ENCODE measurements at regions not wholly inside any gene's neighbourhood (a gene's known extent, or its start where the extent isn't known, plus 50 kb on each side); places are given as distances from the start of the nearest gene placed in this dataset.

DNA sequence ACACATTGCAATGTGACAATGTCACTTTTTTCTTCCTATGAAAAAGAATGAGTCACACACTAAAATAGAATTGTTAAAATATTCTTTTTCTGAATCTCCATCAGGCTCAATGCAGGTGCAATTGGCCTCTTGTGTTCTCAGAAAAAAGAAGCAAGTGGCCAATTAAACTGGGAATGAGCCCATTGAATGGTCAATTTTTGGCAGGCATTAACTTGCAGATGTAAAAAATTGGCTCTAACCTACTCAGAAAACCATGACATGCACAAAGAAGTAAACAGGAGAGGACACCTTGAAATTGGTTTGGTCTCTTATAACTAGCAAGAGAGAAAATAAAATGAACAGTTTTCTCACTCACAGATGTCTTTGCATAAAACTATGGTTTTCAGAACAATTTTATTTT lies 820.8 kb downstream of the TBL1XR1 start:
- FAIRE-seq = no peak
- no peaks in the 10 kb centered on the region for H3K36me3 ChIP-seq (ENCODE audit: control insufficient read depth, insufficient read depth, low read length)
- DNase-seq (ENCODE audit: low read depth) = no peak
- H3K4me3 ChIP-seq (ENCODE audit: low read depth, low read length) = no peak overlapping the region
- TF ChIP-seq, protein P1, sequence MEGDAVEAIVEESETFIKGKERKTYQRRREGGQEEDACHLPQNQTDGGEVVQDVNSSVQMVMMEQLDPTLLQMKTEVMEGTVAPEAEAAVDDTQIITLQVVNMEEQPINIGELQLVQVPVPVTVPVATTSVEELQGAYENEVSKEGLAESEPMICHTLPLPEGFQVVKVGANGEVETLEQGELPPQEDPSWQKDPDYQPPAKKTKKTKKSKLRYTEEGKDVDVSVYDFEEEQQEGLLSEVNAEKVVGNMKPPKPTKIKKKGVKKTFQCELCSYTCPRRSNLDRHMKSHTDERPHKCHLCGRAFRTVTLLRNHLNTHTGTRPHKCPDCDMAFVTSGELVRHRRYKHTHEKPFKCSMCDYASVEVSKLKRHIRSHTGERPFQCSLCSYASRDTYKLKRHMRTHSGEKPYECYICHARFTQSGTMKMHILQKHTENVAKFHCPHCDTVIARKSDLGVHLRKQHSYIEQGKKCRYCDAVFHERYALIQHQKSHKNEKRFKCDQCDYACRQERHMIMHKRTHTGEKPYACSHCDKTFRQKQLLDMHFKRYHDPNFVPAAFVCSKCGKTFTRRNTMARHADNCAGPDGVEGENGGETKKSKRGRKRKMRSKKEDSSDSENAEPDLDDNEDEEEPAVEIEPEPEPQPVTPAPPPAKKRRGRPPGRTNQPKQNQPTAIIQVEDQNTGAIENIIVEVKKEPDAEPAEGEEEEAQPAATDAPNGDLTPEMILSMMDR (IDR thresholded peaks at IDR 0.05; ENCODE audit: insufficient read depth, low read length, severe bottlenecking) = no peak
- H3K27me3 ChIP-seq (ENCODE audit: control insufficient read depth, insufficient read depth, low read length) = no peaks in the 10 kb centered on the region

DNA sequence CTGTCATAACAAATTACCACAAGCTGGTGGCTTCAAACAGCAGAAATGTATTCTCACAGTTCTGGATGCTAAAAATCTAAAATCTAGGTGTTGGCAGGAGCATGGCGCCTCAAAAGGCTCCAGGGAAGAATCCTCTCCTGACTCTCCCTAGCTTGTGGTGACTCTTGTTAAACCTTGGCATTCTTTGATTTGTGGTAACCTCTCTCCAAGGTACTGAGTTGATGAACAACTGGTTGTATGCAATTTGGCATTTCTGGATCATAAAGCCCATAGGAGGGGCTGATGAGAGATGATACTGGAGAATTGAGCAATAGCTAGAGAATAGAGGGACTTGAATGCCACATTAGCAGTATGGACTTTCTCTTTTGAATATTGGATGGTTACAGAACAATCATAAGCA lies 821.8 kb downstream of the TBL1XR1 start:
- H3K4me3 ChIP-seq (ENCODE audit: low read depth, low read length) = no peak overlapping the region
- TF ChIP-seq, protein P1 (IDR thresholded peaks at IDR 0.05; ENCODE audit: insufficient read depth, low read length, severe bottlenecking) = no peak
- no peaks in the 10 kb centered on the region for H3K27me3 ChIP-seq (ENCODE audit: control insufficient read depth, insufficient read depth, low read length)
- H3K36me3 ChIP-seq (ENCODE audit: control insufficient read depth, insufficient read depth, low read length) = no peaks in the 10 kb centered on the region
- FAIRE-seq (no peak), DNase-seq (ENCODE audit: low read depth) (no peak)

DNA sequence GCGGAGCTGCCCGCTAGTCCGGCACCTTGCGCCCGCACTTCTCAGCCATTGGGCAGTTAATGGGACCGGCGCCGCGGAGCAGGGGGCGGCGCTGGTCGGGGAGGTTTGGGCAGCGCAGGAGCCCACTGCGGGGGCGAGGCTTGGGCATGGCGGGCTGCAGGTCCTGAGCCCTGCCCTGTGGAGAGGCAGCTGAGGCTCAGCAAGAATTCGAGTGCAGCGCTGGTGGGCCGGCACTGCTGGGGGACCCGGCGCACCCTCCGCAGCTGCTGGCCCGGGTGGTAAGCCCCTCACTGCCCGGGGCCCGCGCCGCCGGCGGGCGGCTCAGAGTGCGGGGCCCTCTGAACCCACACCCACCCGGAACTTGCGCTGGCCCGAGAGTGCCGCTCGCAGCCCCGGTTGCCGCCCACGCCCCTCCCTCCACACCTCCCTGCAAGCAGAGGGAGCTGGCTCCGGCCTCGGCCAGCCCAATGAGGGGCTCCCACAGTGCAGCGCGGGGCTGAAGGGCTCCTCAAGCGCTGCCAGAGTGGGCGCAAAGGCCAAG lies 835.0 kb downstream of the TBL1XR1 start:
- Histone ChIP-seq H3K27me3 (ENCODE audit: control insufficient read depth, insufficient read depth, low read length) (no peaks in the 10 kb centered on the region), H3K4me3 (ENCODE audit: low read depth, low read length) (no peak overlapping the region), H3K36me3 (ENCODE audit: control insufficient read depth, insufficient read depth, low read length) (no peaks in the 10 kb centered on the region)
- DNase-seq (ENCODE audit: low read depth) (no peak), FAIRE-seq (no peak)
- TF ChIP-seq, protein P1 (IDR thresholded peaks at IDR 0.05; ENCODE audit: insufficient read depth, low read length, severe bottlenecking) = no peak

DNA sequence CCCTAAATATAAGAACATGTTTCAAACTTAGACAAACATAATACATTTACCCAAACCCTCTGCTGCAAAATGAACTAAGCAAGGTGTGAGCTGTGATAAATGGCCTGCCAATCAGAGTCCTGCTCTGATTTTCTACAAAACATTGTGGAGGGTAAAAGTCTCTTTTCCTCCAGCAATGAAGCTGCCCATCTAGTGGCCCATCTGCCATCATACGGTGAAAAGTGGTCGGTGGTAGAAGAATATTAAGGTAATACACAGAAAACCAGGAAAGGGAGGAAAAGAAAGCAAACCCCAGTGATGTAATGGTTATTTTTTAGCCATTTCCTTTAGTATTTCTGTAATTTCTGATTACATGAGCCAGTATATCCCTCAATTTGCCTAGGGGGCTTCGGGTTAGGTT lies 838.1 kb downstream of the TBL1XR1 start:
- FAIRE-seq = no peak
- TF ChIP-seq, protein P1 (IDR thresholded peaks at IDR 0.05; ENCODE audit: insufficient read depth, low read length, severe bottlenecking) = no peak
- H3K36me3 ChIP-seq (ENCODE audit: control insufficient read depth, insufficient read depth, low read length) = no peaks in the 10 kb centered on the region

DNA sequence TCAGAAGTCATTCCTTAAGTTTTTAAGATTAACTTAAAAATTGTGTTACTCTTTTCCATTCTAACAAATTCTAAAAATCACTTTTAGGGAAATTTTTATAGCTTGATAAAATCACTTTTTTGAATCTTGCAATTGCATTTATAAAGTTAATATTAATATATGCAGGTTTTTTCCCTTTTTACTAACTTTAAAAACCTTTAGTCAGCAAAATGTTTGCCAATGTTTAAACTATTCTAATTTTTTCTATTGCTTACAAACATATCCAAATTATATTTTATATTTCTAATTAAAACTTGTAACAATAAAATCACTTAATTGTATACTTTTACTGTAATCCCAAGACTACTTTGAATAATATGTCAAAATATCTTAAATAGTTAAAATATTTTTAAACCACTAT lies 839.4 kb downstream of the TBL1XR1 start:
- H3K36me3 ChIP-seq (ENCODE audit: control insufficient read depth, insufficient read depth, low read length) = no peaks in the 10 kb centered on the region
- FAIRE-seq (no peak), DNase-seq (ENCODE audit: low read depth) (no peak)
- no peak overlapping the region for H3K4me3 ChIP-seq (ENCODE audit: low read depth, low read length)
- TF ChIP-seq, protein P1 (IDR thresholded peaks at IDR 0.05; ENCODE audit: insufficient read depth, low read length, severe bottlenecking) = no peak
- H3K27me3 ChIP-seq (ENCODE audit: control insufficient read depth, insufficient read depth, low read length) = no peaks in the 10 kb centered on the region

More for the DNA sequence above, 838.1 kb downstream of the TBL1XR1 start:
- Histone ChIP-seq H3K4me3 (ENCODE audit: low read depth, low read length) (no peak overlapping the region), H3K27me3 (ENCODE audit: control insufficient read depth, insufficient read depth, low read length) (no peaks in the 10 kb centered on the region)
- DNase-seq (ENCODE audit: low read depth) = no peak

DNA sequence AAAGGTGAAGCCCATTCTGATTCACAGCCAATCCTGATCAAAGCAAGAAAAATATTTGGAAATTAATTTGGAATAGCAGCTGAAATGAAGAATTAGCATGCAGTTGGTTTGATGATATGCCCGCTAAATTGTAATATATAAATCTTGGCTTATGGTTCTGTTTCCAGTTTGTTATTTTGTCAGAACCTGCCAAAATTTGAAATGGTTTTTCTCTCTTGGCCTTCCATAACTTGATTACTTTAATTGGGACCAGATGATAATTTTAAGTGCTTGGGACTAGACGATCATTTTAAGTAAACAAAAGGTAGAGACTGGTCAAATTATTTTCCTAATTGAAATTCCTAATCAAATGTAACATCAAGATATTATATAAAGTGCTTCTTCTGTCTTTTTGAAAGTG lies 842.4 kb downstream of the TBL1XR1 start:
- no peak overlapping the region for H3K4me3 ChIP-seq (ENCODE audit: low read depth, low read length)
- no peak for DNase-seq (ENCODE audit: low read depth)
- TF ChIP-seq, protein P1 (IDR thresholded peaks at IDR 0.05; ENCODE audit: insufficient read depth, low read length, severe bottlenecking) = no peak
- H3K27me3 ChIP-seq (ENCODE audit: control insufficient read depth, insufficient read depth, low read length) = no peaks in the 10 kb centered on the region
- H3K36me3 ChIP-seq (ENCODE audit: control insufficient read depth, insufficient read depth, low read length) = no peaks in the 10 kb centered on the region
- no peak for FAIRE-seq

All from bronchial epithelial cell (primary cell).